ENCODE measurements at regions not wholly inside any gene's neighbourhood (a gene's known extent, or its start where the extent isn't known, plus 50 kb on each side); places are given as distances from the start of the nearest gene placed in this dataset.

DNA sequence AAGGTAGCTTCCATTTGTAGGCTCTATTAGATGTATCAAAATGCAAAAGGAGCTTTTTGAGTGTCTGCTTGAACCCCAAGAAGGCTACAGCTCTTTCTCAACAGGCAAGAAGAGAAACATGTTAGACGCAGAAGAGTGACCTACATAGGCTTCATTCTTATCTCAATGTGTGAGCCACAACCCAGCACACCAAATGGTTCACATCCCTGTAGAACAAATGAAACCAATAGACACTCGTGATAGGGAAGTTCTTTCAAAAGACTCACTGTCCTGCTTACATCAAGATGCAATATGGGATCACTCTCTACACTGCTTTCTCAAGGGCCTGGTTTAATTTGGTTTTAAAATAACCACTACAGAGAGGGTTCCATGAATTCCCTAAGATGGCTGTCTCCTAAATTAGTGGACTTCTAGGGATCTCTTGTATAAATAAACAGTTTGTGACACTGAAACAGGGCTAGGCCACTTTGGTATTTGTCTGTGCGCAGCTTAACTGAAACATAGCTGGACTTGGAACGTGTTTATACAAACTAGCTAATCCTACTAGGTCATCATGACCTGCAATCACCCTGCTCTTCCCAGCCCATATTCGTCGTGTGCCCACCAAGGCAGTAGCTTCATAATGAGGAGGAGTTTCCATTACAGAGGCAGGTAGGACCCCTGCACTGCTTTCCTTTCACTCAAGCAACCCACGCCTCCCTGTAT, 225.4 kb upstream of the PREP start:
- H3K9me3 ChIP-seq (ENCODE audit: low read depth, low read length): no peaks in the 10 kb centered on the region
- H3K4me3 ChIP-seq (ENCODE audit: low read length): no peak overlapping the region
- H3K4me1 ChIP-seq (ENCODE audit: insufficient read depth, low read length): no peaks in the 10 kb centered on the region
- no peaks in the 10 kb centered on the region for H3K27me3 ChIP-seq (ENCODE audit: insufficient read depth, low read length)

DNA sequence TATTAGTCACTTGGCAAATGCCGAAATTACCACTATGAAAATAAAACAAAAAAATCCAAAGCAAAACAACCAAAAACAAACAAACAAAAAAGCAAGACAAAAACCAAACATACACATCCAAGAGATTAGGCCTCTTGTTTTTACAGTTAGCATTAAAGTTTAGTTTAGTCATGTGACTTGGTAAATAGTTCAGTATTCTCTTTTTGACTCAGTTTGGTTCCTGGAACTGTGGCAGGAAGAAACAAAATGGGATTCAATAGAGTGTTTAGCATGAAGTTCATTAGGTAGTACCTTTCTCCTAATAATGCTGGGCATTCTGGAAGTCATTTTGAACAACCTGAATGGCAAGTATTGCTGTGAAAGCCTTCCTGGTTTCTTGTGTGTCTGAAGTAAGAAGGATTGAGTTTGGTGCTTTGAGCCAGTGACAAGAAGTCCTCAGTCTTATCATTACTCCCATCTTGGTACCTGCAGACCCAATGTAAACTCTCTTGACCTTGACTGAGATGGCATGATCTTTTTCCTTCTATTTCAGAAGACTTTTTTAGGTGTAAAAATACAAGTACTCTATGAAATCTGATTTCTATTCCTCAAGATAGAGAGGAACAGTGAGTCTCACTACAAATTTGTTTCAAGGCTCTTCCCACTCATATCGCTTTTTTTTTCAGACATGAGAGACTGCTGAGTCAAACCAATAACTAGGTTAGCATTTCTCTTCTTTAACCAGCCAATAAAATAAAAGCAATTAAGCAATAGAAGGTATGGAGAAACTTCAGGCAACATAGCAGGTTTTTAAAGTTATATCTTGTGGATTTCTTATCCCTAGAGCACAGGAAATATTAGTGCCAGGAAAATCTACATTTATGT, 223.6 kb upstream of the PREP start:
- H3K4me1 ChIP-seq (ENCODE audit: insufficient read depth, low read length): no peaks in the 10 kb centered on the region
- no peaks in the 10 kb centered on the region for H3K27me3 ChIP-seq (ENCODE audit: insufficient read depth, low read length)
- no peaks in the 10 kb centered on the region for H3K9me3 ChIP-seq (ENCODE audit: low read depth, low read length)
- no peak overlapping the region for H3K4me3 ChIP-seq (ENCODE audit: low read length)

DNA sequence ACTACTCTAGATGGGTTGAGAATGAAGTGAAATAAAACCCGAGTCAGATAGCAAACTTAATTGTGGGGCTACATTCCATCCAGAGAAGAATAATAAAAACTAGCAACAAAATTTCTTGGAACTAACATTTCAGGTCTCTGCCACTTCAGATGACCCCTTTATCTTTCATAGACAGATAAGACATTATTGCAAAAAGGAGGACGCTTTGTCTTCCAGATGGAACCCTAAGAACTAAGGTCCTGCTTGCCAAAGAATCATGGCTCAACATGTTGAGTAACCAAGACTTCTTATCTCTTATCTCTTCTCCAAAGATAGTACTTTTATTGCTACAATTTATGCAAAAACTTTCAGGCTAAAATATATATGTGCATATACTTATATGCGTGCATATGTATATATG, 221.1 kb upstream of the PREP start:
- no peaks in the 10 kb centered on the region for H3K9me3 ChIP-seq (ENCODE audit: low read depth, low read length)
- no peaks in the 10 kb centered on the region for H3K27me3 ChIP-seq (ENCODE audit: insufficient read depth, low read length)
- no peaks in the 10 kb centered on the region for H3K4me1 ChIP-seq (ENCODE audit: insufficient read depth, low read length)
- H3K4me3 ChIP-seq (ENCODE audit: low read length): no peak overlapping the region

- Histone ChIP-seq H3K4me1 (ENCODE audit: insufficient read depth, low read length) (no peaks in the 10 kb centered on the region), H3K4me3 (ENCODE audit: low read length) (no peak overlapping the region), H3K9me3 (ENCODE audit: low read depth, low read length) (no peaks in the 10 kb centered on the region), H3K27me3 (ENCODE audit: insufficient read depth, low read length) (no peaks in the 10 kb centered on the region)
These were observed 219.3 kb upstream of the PREP start for GRCh38 chr6:105622226-105622625.

GRCh38 chr6:105621564-105622175, 218.8 kb upstream of the PREP start:
- Histone ChIP-seq H3K27me3 (ENCODE audit: insufficient read depth, low read length) (no peaks in the 10 kb centered on the region), H3K4me1 (ENCODE audit: insufficient read depth, low read length) (no peaks in the 10 kb centered on the region), H3K4me3 (ENCODE audit: low read length) (no peak overlapping the region), H3K9me3 (ENCODE audit: low read depth, low read length) (no peaks in the 10 kb centered on the region)

GRCh38 chr6:105620878-105621277, 218.0 kb upstream of the PREP start:
- no peaks in the 10 kb centered on the region for H3K4me1 ChIP-seq (ENCODE audit: insufficient read depth, low read length)
- no peaks in the 10 kb centered on the region for H3K27me3 ChIP-seq (ENCODE audit: insufficient read depth, low read length)
- no peak overlapping the region for H3K4me3 ChIP-seq (ENCODE audit: low read length)
- H3K9me3 ChIP-seq (ENCODE audit: low read depth, low read length): no peaks in the 10 kb centered on the region

- no peaks in the 10 kb centered on the region for H3K4me1 ChIP-seq (ENCODE audit: insufficient read depth, low read length)
- no peak overlapping the region for H3K4me3 ChIP-seq (ENCODE audit: low read length)
- H3K9me3 ChIP-seq (ENCODE audit: low read depth, low read length): no peaks in the 10 kb centered on the region
- no peaks in the 10 kb centered on the region for H3K27me3 ChIP-seq (ENCODE audit: insufficient read depth, low read length)
These were observed 217.3 kb upstream of the PREP start for GRCh38 chr6:105619971-105620741.

- H3K4me3 ChIP-seq (ENCODE audit: low read length): no peak overlapping the region
- no peaks in the 10 kb centered on the region for H3K27me3 ChIP-seq (ENCODE audit: insufficient read depth, low read length)
- H3K9me3 ChIP-seq (ENCODE audit: low read depth, low read length): no peaks in the 10 kb centered on the region
- H3K4me1 ChIP-seq (ENCODE audit: insufficient read depth, low read length): no peaks in the 10 kb centered on the region
These were observed 215.4 kb upstream of the PREP start for GRCh38 chr6:105618247-105618646.

DNA sequence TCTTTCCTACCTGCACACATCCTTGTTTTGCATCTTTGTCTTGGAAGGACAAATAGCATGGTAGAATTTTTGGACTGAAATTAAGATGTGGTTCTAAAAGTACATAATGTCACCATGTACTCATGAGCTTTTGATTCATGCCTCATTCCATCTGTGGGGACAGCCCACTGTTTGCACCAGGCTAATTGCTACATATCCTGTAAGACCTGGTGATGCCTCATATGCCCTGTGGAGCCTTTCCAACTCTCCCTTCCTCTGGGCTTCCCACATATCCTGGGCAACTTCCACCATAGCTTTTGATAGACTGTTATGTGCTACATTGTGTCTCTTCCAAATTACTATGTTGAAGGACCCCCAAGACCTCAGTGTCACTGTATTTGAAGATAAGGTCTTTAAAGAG, 213.6 kb upstream of the PREP start:
- no peaks in the 10 kb centered on the region for H3K9me3 ChIP-seq (ENCODE audit: low read depth, low read length)

GRCh38 chr6:105611606-105612005, 208.7 kb upstream of the PREP start:
- Histone ChIP-seq H3K4me3 (ENCODE audit: low read length) (no peak overlapping the region), H3K9me3 (ENCODE audit: low read depth, low read length) (no peaks in the 10 kb centered on the region)

More for the DNA sequence above, 213.6 kb upstream of the PREP start:
- no peak overlapping the region for H3K4me3 ChIP-seq (ENCODE audit: low read length)
- peaks cover 2% of the 10 kb centered on the region for H3K27me3 ChIP-seq (ENCODE audit: insufficient read depth, low read length)
- H3K4me1 ChIP-seq (ENCODE audit: insufficient read depth, low read length): no peaks in the 10 kb centered on the region

GRCh38 chr6:105609375-105609991, 206.6 kb upstream of the PREP start:
- no peaks in the 10 kb centered on the region for H3K4me1 ChIP-seq (ENCODE audit: insufficient read depth, low read length)
- H3K4me3 ChIP-seq (ENCODE audit: low read length): no peak overlapping the region
- peaks cover 5% of the 10 kb centered on the region for H3K27me3 ChIP-seq (ENCODE audit: insufficient read depth, low read length)
- H3K9me3 ChIP-seq (ENCODE audit: low read depth, low read length): no peaks in the 10 kb centered on the region

More at GRCh38 chr6:105611606-105612005, 208.7 kb upstream of the PREP start:
- no peaks in the 10 kb centered on the region for H3K4me1 ChIP-seq (ENCODE audit: insufficient read depth, low read length)
- peaks cover 5% of the 10 kb centered on the region for H3K27me3 ChIP-seq (ENCODE audit: insufficient read depth, low read length)

DNA sequence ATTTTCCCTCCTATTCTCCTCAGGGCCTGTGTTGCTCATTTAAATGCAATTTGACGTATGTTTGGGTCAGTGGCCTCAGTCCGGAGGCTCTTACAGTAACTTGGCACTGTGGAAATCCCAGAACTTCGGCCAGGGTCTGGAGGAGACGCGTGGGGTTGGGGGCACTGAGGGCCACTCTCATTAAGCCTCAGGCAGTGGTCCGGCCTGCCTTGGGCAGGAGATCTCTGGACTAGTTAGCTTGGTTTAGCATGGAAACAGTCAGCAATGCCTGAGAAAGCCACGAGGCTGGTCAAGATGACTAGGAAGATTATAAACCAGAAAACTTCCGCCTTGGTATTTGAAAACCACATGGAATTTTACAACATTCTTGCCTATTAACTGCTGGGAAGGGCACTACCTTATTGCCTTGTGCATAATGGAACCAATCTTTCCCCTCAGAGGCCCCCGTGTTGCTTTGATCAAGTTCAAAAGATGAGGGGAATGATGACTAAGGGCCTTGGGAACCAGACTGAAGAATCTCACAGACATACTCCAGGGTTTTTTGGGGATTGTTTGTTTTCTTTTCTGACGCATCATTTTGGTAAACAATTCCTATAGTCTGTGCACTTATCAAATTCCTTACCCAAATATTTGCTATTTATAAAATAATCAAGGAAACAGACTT, 206.0 kb upstream of the PREP start:
- Histone ChIP-seq H3K4me3 (ENCODE audit: low read length) (no peak overlapping the region), H3K9me3 (ENCODE audit: low read depth, low read length) (no peaks in the 10 kb centered on the region), H3K4me1 (ENCODE audit: insufficient read depth, low read length) (no peaks in the 10 kb centered on the region), H3K27me3 (ENCODE audit: insufficient read depth, low read length) (peaks cover 5% of the 10 kb centered on the region)

- Histone ChIP-seq H3K27me3 (ENCODE audit: insufficient read depth, low read length) (peaks cover 5% of the 10 kb centered on the region), H3K9me3 (ENCODE audit: low read depth, low read length) (no peaks in the 10 kb centered on the region), H3K4me3 (ENCODE audit: low read length) (no peak overlapping the region), H3K4me1 (ENCODE audit: insufficient read depth, low read length) (no peaks in the 10 kb centered on the region)
These were observed 205.0 kb upstream of the PREP start for GRCh38 chr6:105607636-105608621.

Measured in mononuclear cell (primary cell).